GM12873 (cell line): ENCODE measurements at regions not wholly inside any gene's neighbourhood (a gene's known extent, or its start where the extent isn't known, plus 50 kb on each side); places are given as distances from the start of the nearest gene placed in this dataset.

ENCODE experiments used
- CTCF ChIP-seq: IDR thresholded peaks from 2 replicates; pipeline ENCODE4 v1.5.1; 2012; ENCODE audit warnings: low read depth, mild to moderate bottlenecking, moderate library complexity, low read length, control low read depth; ENCODE audit not compliant: insufficient read depth; ENCODE audit errors: missing control alignments

- no peak for TF ChIP-seq CTCF
Observed at GRCh38 chr2:74077636-74078035, 70.1 kb downstream of the BOLA3 start.

- TF ChIP-seq CTCF: no peak
Observed at GRCh38 chr2:74078466-74078865, 69.2 kb downstream of the BOLA3 start.

DNA sequence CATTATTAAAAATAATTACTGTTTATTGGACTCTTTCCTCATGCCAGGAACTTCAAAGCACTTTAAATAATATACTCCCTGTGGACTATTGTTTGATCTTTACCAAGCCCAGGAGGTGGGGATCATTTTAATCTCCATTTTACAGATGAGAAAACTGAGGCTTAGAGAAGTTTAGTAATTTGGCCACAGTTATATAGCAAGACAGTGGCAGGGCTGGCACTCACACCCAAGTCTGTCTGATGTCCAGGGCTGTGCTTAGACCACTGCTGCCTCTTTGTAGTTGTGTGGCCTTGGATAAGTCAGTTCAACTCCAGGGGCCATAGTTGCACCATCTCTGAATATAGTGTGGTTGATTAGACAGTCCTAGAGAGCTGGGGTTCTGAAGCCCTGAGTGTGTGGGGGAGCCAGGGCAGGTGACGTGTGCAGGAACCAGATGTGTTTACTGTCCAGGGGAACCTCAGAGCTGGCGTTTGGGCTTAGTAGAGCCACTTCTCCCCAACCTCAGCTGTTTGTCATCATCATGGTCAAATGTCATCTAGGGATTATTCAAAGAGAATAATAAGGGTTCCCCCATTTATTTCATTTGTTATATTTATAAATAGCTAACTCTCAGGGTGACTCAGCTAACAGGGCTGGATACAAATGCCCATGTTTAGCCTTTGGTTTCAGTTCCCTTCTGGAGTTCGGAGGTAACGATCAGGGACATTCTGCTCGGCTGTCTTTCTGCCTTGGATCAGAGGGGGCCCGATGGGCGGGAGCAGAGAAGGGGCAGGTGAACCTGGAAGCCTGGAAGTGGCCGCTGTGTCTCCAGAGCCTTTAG lies 68.0 kb downstream of the BOLA3 start:
- no peak for TF ChIP-seq CTCF

GRCh38 chr2:74080346-74080745 lies 67.4 kb downstream of the BOLA3 start:
- TF ChIP-seq CTCF: peak; percentile 44

DNA sequence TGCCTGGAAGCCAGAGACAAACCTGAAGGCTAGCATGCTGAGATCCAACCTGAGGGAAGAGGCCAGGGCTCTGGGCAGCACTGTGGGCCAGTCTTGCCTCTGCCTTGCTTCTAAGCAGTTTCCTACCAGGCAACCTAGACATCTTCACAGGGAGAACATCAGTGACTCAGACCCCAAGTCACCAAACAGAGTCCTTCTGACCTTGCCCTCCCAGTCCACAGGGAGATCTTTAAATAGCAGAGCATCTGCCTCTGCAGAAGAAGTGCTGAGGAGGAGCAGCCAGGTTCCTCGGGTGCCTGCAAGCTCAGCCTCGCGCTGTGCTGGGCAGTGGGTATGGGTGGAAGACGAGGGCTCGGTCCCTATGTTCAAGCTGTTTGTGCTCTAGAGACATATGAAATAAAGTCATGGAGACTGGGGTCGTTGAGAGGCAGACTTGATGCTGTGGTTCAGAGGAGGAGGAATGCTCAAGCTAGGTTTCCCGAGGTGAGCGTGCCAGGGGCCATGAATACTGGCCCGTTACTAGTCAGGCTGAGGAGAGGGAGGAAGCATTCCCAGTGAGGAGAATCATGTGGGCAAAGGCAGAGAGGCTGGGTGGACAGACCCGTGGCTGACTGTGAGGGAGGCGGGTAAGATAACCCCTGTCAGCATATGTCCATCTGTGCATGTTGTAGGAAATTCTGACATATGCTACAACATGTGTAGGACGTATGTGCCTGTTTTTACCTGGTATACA lies 66.5 kb downstream of the BOLA3 start:
- no peak for TF ChIP-seq CTCF

- no peak for TF ChIP-seq CTCF
Observed at GRCh38 chr2:74081763-74082110, 66.0 kb downstream of the BOLA3 start.

DNA sequence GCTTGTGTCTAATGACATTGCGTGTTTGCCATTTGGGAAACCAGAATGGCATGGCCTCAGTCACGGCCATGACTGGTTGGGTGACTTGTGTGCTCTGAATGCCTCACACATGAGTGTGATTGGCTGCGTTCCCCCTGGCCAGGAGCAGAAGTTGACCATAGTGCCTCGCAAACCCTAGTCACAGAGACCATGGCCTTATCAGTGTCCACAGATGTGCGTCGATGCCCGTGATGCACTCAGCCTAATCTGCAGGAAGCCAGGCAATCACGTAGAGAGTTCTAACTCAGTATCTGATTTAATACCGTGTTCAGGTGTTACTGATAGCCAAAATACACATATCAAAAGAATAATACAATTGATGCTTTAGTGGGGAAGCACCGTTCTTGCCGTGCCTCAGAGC lies 64.0 kb downstream of the BOLA3 start:
- TF ChIP-seq CTCF: no peak
